UCSD-AML1 (cell line): ENCODE measurements at regions not wholly inside any gene's neighbourhood (a gene's known extent, or its start where the extent isn't known, plus 50 kb on each side); places are given as distances from the start of the nearest gene placed in this dataset.
"Not testable (repeated sequence)": the region's sequence is repeated elsewhere in the genome, so short reads cannot be mapped to it uniquely, and the experiment has no call there.

ENCODE experiments used
- DNase-seq: peaks from one replicate; lab custom pipeline; 2025; ENCODE audit not compliant: unreplicated experiment; lab: John Stamatoyannopoulos, UW

- no peak for DNase-seq
Observed at GRCh38 chr12:4158306-4158705, 115.3 kb upstream of the CCND2 start.

- no peak for DNase-seq
Observed at GRCh38 chr12:4157122-4157521, 116.4 kb upstream of the CCND2 start.

DNA sequence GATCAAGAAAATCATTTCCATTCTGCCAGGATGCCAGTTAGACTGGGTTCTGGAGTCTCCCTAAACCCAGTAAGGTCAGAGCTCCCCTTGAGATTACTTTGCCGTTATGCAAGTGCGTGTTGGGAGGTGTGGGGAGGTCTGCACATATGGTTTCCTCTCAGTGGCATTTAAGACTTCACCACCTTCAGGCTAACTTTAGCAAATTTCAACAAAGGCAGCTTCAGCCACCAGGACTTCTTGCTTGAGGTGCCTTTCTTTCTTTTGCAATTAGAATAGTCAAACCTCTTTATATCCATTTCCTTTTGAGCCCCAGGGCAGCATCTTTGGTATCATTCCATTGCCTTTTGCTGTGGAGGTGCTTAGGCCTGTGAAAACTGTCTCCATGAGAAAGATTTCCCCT lies 117.2 kb upstream of the CCND2 start:
- no peak for DNase-seq

DNA sequence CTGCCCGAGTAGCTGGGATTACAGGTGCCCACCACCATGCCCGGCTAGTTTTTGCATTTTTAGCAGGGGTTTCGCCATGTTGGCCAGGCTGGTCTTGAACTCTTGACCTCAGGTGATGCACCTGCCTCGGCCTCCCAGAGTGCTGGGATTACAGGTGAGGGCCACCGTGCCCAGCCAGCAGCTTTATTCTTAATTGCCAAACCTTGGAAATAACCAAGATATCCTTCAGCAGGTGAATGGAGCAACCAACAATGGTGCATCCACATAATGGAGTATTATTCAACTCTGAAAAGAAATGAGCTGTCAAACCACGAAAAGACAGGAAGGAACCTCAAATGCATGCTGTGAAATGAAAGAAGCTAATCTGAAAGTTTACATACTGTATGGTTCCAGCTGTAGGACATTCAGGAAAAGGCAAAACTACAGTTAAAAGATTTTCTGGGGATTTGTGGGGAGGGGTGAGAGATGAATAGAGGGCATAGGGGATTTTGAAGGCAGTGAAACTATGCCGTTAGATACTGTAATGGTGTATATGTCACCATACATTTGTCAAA lies 118.8 kb upstream of the CCND2 start:
- DNase-seq: no peak

GRCh38 chr12:4153343-4153892 lies 120.1 kb upstream of the CCND2 start:
- peak; percentile 58 for DNase-seq

DNA sequence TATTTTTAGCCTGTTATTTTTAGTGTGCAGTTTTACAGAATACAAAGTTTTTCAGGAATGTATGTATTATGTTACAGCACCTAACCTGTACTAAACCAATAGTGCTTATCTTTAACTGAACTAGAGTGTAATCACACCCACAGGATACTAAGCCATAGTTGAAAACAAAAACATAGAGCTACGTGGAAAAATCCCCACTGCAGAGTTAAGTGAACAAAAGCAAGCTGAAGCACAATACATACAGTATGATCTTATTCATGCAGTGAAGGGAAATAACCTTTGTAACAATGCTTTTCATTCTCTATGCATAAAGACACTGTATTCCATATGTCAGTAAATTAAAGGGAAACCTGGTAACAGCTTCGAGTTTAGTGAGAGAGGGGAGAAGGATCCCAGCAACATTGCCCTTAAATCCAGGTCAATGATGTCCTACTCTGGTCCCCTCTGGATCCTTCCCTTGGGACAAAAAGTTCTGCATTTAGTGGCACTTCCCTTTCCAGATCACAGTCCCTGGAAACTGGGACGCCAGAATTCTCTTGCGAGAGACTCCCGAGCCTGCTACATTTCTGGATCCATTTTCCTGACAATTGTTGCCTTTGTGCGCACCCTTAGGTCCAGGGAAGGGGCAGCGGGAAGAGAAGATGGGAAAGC lies 121.3 kb upstream of the CCND2 start:
- DNase-seq: no peak

GRCh38 chr12:4151362-4152121 lies 122.0 kb upstream of the CCND2 start:
- no peak for DNase-seq

DNA sequence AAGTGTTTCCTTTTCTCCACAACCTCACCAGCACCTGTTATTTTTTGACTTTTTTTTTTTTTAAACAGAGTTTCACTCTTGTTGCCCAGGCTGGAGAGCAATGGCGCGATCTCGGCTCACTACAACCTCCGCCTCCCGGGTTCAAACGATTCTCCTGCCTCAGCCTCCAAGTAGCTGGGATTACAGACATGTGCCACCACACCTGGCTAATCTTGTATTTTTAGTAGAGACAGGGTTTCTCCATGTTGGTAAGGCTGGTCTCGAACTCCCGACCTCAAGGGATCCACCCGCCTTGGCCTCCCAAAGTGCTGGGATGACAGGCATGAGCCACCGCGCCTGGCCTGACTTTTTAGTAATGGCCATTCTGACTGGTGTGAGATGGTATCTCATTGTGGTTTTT lies 123.2 kb upstream of the CCND2 start:
- DNase-seq: not testable (repeated sequence)

GRCh38 chr12:4148418-4149056 lies 125.0 kb upstream of the CCND2 start:
- peak; percentile 53 for DNase-seq

DNA sequence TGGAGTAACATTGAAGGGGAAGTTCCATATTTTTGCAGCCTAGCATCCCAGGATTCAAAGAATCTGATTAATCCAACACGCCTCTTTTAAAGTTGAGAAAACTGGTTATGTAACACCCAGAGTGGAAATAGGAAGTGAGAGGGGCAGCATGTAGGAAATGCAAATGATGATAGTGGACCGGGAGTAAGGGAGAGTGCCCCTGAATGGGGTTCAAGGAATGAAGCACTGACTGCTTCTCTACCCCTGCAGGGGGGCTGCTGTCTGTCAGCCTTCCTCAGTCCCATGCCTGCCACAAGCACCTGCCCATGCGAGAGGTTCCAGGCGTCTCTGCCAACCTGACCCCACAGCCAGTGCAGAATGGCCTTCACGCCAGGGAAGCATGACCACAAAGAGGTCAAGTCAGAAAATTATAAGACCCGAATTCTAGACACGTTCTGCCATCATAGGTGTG lies 126.5 kb upstream of the CCND2 start:
- no peak for DNase-seq

DNA sequence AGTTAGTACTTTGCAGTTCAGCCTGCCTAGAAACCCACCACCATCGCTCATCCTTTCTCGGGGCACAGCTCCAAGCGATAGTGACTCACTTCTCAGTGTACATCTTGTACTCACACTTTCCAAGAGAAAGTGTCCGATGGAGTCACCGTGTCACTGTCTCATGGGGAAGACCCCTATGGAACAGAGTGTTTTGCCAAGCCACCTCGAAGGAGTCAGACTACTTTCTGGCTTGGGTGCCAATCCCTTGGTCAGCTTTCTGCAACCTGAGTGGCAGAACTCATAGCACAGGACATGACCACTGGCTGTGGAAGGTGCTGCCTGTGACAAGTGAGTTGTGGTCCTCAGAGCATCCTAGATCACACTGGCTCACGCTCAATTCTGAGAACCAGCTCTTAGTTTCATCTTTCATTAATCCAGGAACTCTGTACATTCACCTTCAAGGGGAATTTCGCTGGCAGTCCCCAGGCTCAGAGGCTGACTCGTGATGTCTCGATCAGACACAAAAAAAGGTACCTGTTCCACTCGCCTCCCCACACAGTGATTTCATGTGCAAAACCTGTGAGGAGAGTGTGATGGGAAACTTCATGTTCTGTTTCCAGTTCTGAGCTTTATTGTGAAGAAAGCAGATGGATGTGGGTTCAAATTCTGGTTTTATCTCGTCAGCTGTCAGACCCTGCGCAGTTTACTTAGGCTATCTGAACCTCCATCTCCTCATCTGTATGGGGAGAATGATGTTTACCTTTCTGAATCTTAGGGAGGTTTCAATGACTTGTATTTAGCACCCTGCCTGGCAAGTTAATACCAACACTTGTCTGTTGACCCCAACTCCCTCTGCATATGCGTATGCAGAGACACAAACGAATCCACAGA lies 127.3 kb upstream of the CCND2 start:
- DNase-seq: no peak

GRCh38 chr12:4144676-4145075 lies 128.9 kb upstream of the CCND2 start:
- DNase-seq: no peak

DNA sequence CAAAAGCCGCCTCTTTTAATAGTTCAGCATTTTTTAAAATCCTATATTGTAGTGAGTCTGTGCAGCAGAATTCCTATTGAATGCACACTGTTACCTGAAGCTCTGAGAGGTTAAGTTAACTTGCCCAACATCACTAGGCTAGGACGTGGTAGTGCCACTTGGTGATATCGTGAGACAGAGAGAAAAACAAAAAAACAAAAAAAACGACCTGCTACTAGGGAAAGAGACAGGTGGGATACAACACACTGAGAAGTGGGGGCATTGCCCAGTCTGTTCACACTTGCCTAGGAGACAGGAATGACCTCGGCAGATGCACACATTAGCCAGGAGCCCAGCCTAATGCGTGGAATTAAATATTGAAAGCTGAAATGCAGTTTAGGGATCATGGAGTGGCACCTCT lies 129.7 kb upstream of the CCND2 start:
- no peak for DNase-seq

DNA sequence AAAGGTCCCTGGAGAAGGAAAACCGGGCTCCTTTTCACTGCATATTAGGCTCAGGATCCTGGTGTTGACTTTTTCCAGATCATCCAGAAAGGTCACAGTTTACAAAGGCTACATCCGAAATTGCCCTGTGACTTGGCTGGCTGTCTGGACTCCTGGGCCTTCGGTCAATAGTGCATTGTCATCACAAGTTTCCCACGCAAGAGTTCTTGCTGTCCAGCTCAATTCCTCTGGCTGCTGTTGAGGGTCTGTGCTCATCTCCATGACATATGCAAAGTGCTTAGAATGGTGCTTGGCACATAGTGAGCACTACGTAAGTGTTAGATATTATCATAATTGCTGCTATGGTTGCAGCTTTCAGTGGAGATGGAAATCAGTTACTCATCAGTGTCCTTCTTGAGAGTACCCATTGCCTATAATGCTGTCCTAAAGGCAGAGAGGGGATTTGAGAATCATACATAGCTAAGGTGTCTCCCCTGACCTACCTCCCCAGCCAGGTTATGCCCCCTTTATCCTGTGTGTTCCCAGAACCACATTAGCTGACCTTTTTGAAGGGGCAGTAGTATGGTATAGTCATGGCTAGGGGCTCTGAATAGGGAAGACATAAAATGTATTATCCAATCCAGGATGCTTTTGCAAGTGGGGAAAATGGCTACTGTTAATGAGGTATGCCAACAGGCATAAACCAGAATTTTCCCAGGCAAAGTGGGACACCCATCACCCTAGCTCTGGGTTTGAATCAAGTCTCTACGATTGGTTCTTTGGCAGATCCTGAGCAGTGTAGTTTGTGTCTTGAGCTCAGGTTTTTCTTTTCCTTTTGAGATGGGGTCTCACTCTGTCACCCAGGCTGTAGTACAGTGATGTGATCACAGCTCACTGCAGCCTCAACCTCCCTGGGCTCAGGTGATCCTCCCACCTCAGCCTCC lies 132.0 kb upstream of the CCND2 start:
- no peak for DNase-seq

DNA sequence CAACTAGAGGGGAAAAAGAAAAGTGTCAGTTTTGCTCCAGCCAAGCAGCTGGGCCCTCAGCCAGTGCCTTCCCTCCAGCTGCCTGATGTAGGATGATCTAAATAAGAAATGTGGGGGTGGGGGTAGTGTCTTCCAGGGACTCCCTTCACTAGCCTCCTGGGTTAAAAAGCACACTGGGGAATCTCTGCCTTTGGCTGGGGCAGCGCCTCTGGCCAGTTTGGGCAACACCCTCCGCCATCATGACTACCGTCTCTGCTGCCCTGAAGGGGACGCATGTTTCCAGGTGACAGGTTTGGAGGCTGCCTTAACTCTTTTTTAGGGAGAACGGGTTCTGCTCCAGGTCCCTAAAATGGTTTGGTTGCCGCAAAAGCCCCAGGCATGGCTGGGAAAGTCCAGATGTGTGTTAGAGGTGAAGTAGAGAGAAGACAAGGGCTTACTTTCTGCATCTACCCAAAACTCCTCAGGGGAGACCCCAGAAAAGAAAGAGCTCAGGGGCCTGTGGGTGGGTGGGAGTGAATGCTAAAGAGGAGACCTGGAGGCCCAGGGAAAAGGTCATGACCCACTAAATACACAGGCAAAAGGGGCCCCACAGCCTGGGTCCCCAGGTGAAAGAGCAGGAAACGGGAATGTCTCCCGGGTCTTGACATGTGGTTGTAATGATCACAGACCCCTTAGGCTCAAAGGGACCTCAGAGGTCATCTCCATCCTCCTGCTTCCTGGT lies 132.8 kb upstream of the CCND2 start:
- DNase-seq: no peak

- no peak for DNase-seq
Observed at GRCh38 chr12:4139191-4139590, 134.4 kb upstream of the CCND2 start.

GRCh38 chr12:4138532-4138931 lies 135.0 kb upstream of the CCND2 start:
- not testable (repeated sequence) for DNase-seq

DNA sequence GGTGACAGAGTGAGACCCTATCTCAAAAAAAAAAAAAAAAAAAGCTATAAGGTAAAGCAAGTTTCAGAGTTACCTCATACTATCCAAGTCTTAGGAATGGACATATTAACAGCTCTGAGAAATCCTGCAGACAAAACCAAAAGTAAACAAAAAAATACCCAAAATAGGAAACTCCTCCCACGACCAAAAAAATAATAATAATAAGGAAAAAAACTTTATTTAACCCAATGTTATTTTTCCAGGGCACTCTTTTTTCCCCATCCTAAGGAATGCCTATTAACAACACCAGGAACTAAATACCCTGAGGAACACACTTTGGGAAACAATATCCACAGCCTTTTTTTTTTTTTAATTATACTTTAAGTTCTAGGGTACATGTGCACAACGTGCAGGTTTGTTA lies 135.5 kb upstream of the CCND2 start:
- no peak for DNase-seq

DNA sequence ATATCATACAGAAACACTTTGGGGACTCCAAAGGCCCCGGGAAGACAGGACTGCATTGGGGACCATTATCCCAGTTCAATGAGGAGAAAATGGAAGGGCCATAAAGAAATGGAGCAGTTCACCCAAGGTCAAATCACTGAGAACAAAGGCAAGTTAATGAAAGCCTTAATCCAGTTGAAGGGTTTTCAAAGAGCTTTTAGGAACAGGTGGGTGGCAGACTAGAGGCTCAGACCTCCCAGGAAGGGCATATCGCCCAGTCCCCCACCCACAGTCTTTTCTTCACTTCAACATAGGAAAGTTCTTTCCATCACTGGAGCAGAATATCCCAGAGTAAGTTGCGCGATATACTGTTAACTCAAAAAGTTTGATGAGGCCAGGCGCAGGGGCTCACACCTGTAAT lies 136.1 kb upstream of the CCND2 start:
- DNase-seq: no peak
